ENCODE measurements at regions not wholly inside any gene's neighbourhood (a gene's known extent, or its start where the extent isn't known, plus 50 kb on each side); places are given as distances from the start of the nearest gene placed in this dataset.

DNA sequence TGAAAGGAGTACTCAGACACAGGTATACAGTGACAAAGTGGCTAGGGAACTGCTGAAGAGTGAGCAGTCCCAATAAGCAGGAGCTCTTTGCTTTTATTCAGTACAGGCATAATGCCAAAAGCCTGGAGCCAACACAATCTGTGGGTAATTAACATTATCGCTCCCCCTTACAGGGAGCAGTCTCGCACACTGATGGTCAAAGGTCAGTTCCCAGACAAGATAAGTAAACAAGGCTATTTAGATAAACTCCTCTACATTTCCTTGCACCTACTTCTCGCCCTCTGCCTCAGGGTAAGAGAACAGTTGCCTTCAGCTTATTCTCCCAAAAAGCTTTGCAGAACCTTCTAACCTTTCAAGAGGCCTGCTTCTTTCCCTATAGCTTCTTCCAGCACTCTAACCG, 73.9 kb upstream of the TAF9B start:
- DNase-seq (ENCODE audit: low read depth): no peak
- no peak overlapping the region for H3K4me3 ChIP-seq (ENCODE audit: low read depth, low read length)
- TF ChIP-seq, protein P1, sequence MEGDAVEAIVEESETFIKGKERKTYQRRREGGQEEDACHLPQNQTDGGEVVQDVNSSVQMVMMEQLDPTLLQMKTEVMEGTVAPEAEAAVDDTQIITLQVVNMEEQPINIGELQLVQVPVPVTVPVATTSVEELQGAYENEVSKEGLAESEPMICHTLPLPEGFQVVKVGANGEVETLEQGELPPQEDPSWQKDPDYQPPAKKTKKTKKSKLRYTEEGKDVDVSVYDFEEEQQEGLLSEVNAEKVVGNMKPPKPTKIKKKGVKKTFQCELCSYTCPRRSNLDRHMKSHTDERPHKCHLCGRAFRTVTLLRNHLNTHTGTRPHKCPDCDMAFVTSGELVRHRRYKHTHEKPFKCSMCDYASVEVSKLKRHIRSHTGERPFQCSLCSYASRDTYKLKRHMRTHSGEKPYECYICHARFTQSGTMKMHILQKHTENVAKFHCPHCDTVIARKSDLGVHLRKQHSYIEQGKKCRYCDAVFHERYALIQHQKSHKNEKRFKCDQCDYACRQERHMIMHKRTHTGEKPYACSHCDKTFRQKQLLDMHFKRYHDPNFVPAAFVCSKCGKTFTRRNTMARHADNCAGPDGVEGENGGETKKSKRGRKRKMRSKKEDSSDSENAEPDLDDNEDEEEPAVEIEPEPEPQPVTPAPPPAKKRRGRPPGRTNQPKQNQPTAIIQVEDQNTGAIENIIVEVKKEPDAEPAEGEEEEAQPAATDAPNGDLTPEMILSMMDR (IDR thresholded peaks at IDR 0.05; ENCODE audit: insufficient read depth, low read length): no peak

DNA sequence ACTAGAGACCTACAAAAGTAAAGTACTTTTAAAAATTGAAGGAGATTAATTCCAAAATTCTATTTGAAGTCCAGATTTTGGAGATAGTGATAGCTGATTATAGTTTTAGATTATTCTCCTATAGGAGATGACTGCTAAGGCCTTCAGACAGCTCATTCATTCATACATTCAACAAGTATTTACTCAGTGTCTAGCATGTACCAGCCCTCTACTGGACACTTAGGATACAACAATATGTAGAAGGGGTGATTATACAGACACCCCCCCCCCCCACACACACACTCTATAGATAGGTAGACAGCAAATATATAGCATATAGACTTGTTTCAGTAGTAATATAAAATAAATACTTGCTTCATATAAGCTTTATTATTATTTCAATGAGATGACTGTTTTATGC, 60.4 kb upstream of the TAF9B start:
- DNase-seq (ENCODE audit: low read depth): peak; percentile 13
- no peak overlapping the region for H3K4me3 ChIP-seq (ENCODE audit: low read depth, low read length)
- TF ChIP-seq, protein P1 (IDR thresholded peaks at IDR 0.05; ENCODE audit: insufficient read depth, low read length): peak; percentile 44
